Esophagus squamous epithelium (tissue), 5 donors: ENCODE measurements at regions not wholly inside any gene's neighbourhood (a gene's known extent, or its start where the extent isn't known, plus 50 kb on each side); places are given as distances from the start of the nearest gene placed in this dataset.
"Not testable (repeated sequence)": the region's sequence is repeated elsewhere in the genome, so short reads cannot be mapped to it uniquely, and the experiment has no call there.

Experiments
- DNase-seq: peaks from one replicate; lab custom pipeline; 2025; lab: John Stamatoyannopoulos, UW
- H3K27ac ChIP-seq, 4 donors: fragments of 200-600 bp; sonication (generic); one replicate each; pipeline ENCODE4 v1.5.1; 2016 to 2019; ENCODE audit warnings: mild to moderate bottlenecking in 1 of 4
- H3K27me3 ChIP-seq, 4 donors: fragments of 200-600 bp; sonication (generic); 1 replicate in 3 of 4; 2 replicates in 1 of 4; pipeline versions ENCODE4 v1.5.1 to v1.6.0; 2017 to 2021; ENCODE audit warnings: antibody characterized with exemption in 1 of 4
- H3K36me3 ChIP-seq, 3 donors: fragments of 200-600 bp; sonication (generic); one replicate each; pipeline ENCODE4 v1.5.1; 2016 to 2019
- H3K4me1 ChIP-seq, 3 donors: fragments of 200-600 bp; sonication (generic); one replicate each; pipeline ENCODE4 v1.5.1; 2017 to 2019
- H3K4me3 ChIP-seq, 4 donors: fragments of 200-600 bp; sonication (generic); 1 replicate in 3 of 4; 2 replicates in 1 of 4; pipeline ENCODE4 v1.5.1; 2016 to 2019; ENCODE audit warnings: mild to moderate bottlenecking in 2 of 4, moderate library complexity in 1 of 4
- H3K9me3 ChIP-seq, 3 donors: fragments of 200-600 bp; sonication (generic); one replicate each; pipeline ENCODE4 v1.5.1; 2016 to 2019
- CTCF ChIP-seq, 6 experiments: fragments of 450-650 bp in 4 of 6; fragments of 200-600 bp in 2 of 6; sonication (generic) in 2 of 6; IDR thresholded peaks; one replicate each; pipeline ENCODE4 v1.5.1; 2016 to 2019; ENCODE audit warnings: antibody characterized with exemption in 6 of 6, mild to moderate bottlenecking in 4 of 6, moderate library complexity in 4 of 6
- POLR2A ChIP-seq, 4 donors: fragments of 450-650 bp; IDR thresholded peaks; one replicate each; pipeline ENCODE4 v1.6.1; 2017; ENCODE audit warnings: antibody characterized with exemption in 4 of 4, mild to moderate bottlenecking in 4 of 4, moderate library complexity in 3 of 4
- WGBS, 2 donors: methylation state at CpG; one replicate each; pipeline ENCODE4 v1.1.5; 2018; 5-methylcytosine and 5-hydroxymethylcytosine counted together
- intact Hi-C: fragments of 100-400 bp; cut with DNase I; formaldehyde crosslinking; loops from one replicate; pipeline ENCODE4 v1.15.0; 2022
- donor health status: DM: yes; HTN: yes; CAD: no.

DNA sequence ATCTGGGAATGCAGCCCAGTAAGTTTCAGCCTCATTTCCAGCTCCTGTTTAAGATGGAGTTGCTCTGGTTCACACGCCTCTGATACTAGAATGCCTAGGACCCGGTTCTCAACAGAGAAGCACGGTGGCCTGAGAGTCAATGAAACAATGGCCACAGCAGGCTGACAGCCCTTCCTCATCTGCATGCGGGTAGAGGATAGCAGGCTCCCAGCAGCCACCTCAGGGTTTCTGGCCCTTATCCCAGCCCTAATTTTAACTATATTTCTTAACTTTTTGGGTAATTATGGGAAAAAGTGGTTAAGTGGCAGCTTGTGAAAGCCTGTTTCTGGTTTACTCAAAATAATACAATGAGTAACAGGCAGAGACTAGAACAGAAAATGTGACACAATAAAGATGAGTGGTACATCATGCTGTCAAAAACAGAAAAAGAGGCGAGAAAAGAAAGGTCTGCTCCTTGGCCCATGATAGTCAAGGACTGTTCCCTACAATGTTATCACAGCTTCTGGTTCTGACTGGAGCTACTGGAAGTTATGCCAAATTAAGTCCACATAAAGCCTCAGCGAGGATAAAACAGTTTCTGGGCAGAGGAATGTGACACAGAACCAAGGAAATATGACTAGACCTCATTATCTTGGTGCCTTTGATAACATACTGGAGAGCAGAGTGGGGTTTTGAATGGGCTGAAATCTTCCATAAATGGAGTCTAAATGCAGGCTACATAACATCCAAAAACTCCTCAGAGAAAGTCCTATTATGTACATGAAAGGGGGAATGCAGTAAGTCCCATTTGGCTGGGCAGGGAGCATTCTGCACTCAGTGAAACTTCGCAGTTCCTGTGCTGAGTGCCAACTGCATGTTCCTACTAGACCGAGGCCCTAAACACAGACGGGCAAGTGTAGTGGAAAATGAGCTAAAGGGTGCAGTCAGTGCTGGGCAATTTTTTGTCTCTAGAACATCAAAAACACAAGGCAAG, 92.1 kb downstream of the NIBAN1 start:
- peaks cover 0 to 6% (median 0%) of the 10 kb centered on the region in 3 donors for H3K36me3 ChIP-seq
- H3K9me3 ChIP-seq = no peaks in the 10 kb centered on the region
- DNase-seq = no peak
- intact Hi-C loops = no loop called here
- H3K27me3 ChIP-seq = no peaks in the 10 kb centered on the region
- 24 to 45% methylated on average over 7 to 9 of the region's 9 CpGs for WGBS, 2 donors
- peak overlapping the region; percentile 64 to 89 (median 82) for H3K27ac ChIP-seq
- TF ChIP-seq POLR2A (IDR thresholded peaks at IDR 0.05) = no peak
- TF ChIP-seq CTCF (IDR thresholded peaks at IDR 0.05) = no peak
- H3K4me3 ChIP-seq = no peak overlapping the region
- H3K4me1 ChIP-seq = peaks cover 8 to 95% (median 23%) of the 10 kb centered on the region in 3 donors

DNA sequence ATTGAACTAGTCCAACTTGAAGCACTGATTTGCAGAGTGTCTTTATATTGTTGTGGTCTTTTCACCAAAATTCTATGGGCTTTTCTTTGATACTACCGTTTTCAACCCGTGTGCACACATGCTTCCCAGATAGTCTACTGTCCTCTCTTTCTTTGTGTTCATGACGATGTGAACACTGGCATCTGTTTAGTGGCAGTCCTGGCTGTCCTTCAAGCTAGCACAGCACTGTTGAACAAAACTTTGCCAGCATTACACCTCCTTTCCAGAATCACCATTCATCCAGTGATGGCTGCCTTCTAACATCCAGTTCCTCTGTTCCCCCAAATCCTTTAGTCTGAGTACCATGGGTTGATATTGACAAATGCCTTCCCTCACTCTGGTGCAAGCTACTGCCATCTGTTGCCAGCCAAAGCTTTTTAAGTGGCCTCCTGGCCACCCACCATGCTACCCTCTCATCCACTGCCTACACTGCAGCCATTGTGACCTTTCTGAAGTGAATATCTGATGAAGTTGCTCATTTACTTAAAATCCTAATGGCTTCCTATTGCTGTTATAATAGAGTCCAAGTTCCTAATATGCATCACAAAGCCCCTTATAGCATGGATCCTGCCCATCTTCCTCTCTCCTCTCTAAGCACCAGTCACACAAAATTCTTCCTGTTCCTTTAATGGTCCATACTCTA, 94.3 kb downstream of the NIBAN1 start:
- no peak for DNase-seq
- H3K4me3 ChIP-seq = no peak overlapping the region
- intact Hi-C loops = no loop called here

DNA sequence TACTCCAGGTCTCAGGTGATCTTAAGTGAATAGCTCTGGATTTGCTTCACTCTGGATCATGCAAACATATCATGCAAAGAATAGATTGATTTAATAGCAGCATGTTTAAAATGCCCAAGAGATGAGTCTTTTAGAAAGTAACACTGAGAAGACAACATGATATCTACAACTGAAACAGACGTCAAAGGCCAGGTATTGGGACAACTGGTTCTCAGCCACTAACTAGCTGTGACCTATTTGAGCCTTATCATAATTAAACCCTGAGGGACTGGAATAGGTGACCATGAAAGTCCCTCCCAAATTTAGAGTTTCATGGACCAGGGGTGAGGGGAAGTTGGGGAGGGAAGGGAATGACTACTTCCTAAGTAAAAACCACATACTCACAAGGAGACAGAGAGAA, 95.7 kb downstream of the NIBAN1 start:
- Histone ChIP-seq H3K4me1 (peaks cover 8 to 71% (median 21%) of the 10 kb centered on the region in 3 donors), H3K27me3 (no peaks in the 10 kb centered on the region), H3K4me3 (no peak overlapping the region), H3K36me3 (peaks cover 0 to 8% (median 0%) of the 10 kb centered on the region in 3 donors), H3K9me3 (no peaks in the 10 kb centered on the region), H3K27ac (peak overlapping the region in 1 of 4 donors; percentile 89)
- 79 to 88% methylated on average over 1 of the region's 1 CpG for WGBS, 2 donors
- intact Hi-C loops = no loop called here
- no peak for TF ChIP-seq CTCF (IDR thresholded peaks at IDR 0.05)
- TF ChIP-seq POLR2A (IDR thresholded peaks at IDR 0.05) = no peak
- no peak for DNase-seq

More for the DNA sequence above, 94.3 kb downstream of the NIBAN1 start:
- H3K27ac ChIP-seq = peak overlapping the region in 3 of 4 donors; percentile 79 to 89 (median 85)
- H3K27me3 ChIP-seq = no peaks in the 10 kb centered on the region
- TF ChIP-seq CTCF (IDR thresholded peaks at IDR 0.05) (no peak), POLR2A (IDR thresholded peaks at IDR 0.05) (no peak)
- WGBS, 2 donors = 87 to 95% methylated on average over 3 of the region's 3 CpGs
- H3K36me3 ChIP-seq = peaks cover 0 to 12% (median 0%) of the 10 kb centered on the region in 3 donors
- peaks cover 8 to 85% (median 23%) of the 10 kb centered on the region in 3 donors for H3K4me1 ChIP-seq
- H3K9me3 ChIP-seq = no peaks in the 10 kb centered on the region

DNA sequence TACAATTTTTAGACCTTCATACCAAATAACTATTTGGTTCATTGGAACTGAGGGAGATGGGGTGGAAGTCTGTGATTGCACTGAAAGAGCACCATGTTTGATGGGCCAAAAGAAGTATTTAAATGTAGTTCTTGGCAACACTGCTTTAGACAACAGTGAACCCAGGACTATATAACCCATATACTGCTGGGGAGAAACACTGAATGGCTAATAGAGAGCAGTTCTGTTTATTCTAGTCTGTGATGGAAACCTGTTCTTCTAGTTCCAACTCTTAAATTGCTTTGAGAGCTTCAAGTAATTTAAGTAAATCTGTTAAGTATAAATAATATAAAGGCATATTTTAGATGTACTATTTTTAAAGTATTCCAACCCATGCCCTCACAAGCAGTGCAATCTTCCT, 96.3 kb downstream of the NIBAN1 start:
- intact Hi-C loops = no loop called here
- H3K4me3 ChIP-seq = no peak overlapping the region
- no peaks in the 10 kb centered on the region for H3K27me3 ChIP-seq
- H3K36me3 ChIP-seq = peaks cover 0 to 8% (median 0%) of the 10 kb centered on the region in 3 donors
- DNase-seq = no peak
- no peak for TF ChIP-seq CTCF (IDR thresholded peaks at IDR 0.05)
- TF ChIP-seq POLR2A (IDR thresholded peaks at IDR 0.05) = no peak
- H3K9me3 ChIP-seq = no peaks in the 10 kb centered on the region
- H3K4me1 ChIP-seq = peaks cover 8 to 65% (median 16%) of the 10 kb centered on the region in 3 donors
- no peak overlapping the region for H3K27ac ChIP-seq

DNA sequence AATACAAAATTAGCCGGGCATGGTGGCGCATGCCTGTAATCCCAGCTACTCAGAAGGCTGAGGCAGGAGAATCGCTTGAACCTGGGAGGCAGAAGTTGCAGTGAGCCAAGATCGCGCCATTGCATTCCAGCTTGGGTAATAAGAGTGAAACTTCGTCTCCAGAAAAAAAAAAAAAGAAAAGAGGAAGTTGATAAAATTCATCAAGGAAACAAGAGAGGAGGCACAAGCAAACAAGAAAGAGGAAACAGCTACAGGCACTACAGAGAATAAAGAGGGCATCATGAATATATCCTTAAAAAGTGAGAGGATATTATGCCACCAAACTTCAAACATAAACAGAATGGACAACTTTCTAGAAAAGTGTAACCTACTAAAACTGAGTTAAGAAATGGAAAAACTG, 98.3 kb downstream of the NIBAN1 start:
- intact Hi-C loops, H3K4me3 ChIP-seq, H3K9me3 ChIP-seq, H3K36me3 ChIP-seq, H3K27me3 ChIP-seq, DNase-seq, H3K27ac ChIP-seq: not testable (repeated sequence)
- peaks cover 0 to 45% (median 3%) of the 10 kb centered on the region in 3 donors for H3K4me1 ChIP-seq
- 75 to 90% methylated on average over 3 to 6 of the region's 6 CpGs for WGBS, 2 donors
